IgD-negative memory B cell (primary cell): ENCODE measurements at regions not wholly inside any gene's neighbourhood (a gene's known extent, or its start where the extent isn't known, plus 50 kb on each side); places are given as distances from the start of the nearest gene placed in this dataset.
A peak's percentile ranks its signal among the peaks of the same experiment; 100 is the strongest.

Experiments
- H3K27ac Mint-ChIP-seq, 3 donors: one replicate each; pipeline ENCODE4 v1.8.0; 2020 to 2022; ENCODE audit warnings: mild to moderate bottlenecking in 3 of 3, mixed read lengths in 3 of 3, moderate library complexity in 1 of 3
- H3K27me3 Mint-ChIP-seq: one replicate; pipeline ENCODE4 v1.8.0; 2021; ENCODE audit warnings: mixed read lengths
- H3K36me3 Mint-ChIP-seq: one replicate; pipeline ENCODE4 v1.8.0; 2020; ENCODE audit warnings: mild to moderate bottlenecking, mixed read lengths
- H3K4me1 Mint-ChIP-seq, 3 donors: one replicate each; pipeline ENCODE4 v1.8.0; 2020 to 2022; ENCODE audit warnings: mixed read lengths in 3 of 3, mild to moderate bottlenecking in 1 of 3
- H3K4me3 Mint-ChIP-seq, 4 donors: one replicate each; pipeline ENCODE4 v1.8.0; 2020 to 2022; ENCODE audit warnings: mild to moderate bottlenecking in 4 of 4, mixed read lengths in 4 of 4, moderate library complexity in 3 of 4
- H3K9me3 Mint-ChIP-seq, 3 donors: one replicate each; pipeline ENCODE4 v1.8.0; 2020 to 2021; ENCODE audit warnings: mixed read lengths in 3 of 3, mild to moderate bottlenecking in 1 of 3

- H3K9me3 Mint-ChIP-seq, result no peaks in the 10 kb centered on the region
Measured at GRCh38 chr11:71078482-71078881, 173.9 kb downstream of the SHANK2 start.

GRCh38 chr11:71076525-71077304, 175.7 kb downstream of the SHANK2 start:
- Mint-ChIP-seq H3K4me3 (no peak overlapping the region), H3K36me3 (no peaks in the 10 kb centered on the region), H3K27ac (no peak overlapping the region), H3K27me3 (peaks cover 6% of the 10 kb centered on the region), H3K9me3 (no peaks in the 10 kb centered on the region), H3K4me1 (no peaks in the 10 kb centered on the region)

More at GRCh38 chr11:71078482-71078881, 173.9 kb downstream of the SHANK2 start:
- Mint-ChIP-seq H3K4me3 (peak overlapping the region in 1 of 4 donors; percentile 55), H3K27me3 (peaks cover 6% of the 10 kb centered on the region), H3K36me3 (no peaks in the 10 kb centered on the region), H3K27ac (peak overlapping the region in 1 of 3 donors; percentile 47), H3K4me1 (no peaks in the 10 kb centered on the region)

GRCh38 chr11:71075871-71076420, 176.4 kb downstream of the SHANK2 start:
- Mint-ChIP-seq H3K4me1 (no peaks in the 10 kb centered on the region), H3K27ac (no peak overlapping the region), H3K36me3 (no peaks in the 10 kb centered on the region), H3K4me3 (no peak overlapping the region), H3K27me3 (peaks cover 6% of the 10 kb centered on the region), H3K9me3 (no peaks in the 10 kb centered on the region)

GRCh38 chr11:71075116-71075720, 177.2 kb downstream of the SHANK2 start:
- peaks cover 6% of the 10 kb centered on the region for H3K27me3 Mint-ChIP-seq
- no peak overlapping the region for H3K4me3 Mint-ChIP-seq
- no peaks in the 10 kb centered on the region for H3K36me3 Mint-ChIP-seq
- H3K27ac Mint-ChIP-seq, result no peak overlapping the region
- no peaks in the 10 kb centered on the region for H3K9me3 Mint-ChIP-seq
- no peaks in the 10 kb centered on the region for H3K4me1 Mint-ChIP-seq

GRCh38 chr11:71071736-71072509, 180.5 kb downstream of the SHANK2 start:
- Mint-ChIP-seq H3K27ac (no peak overlapping the region), H3K36me3 (no peaks in the 10 kb centered on the region), H3K27me3 (peaks cover 6% of the 10 kb centered on the region)

GRCh38 chr11:71070490-71071453, 181.6 kb downstream of the SHANK2 start:
- H3K27me3 Mint-ChIP-seq, result peaks cover 5% of the 10 kb centered on the region
- no peak overlapping the region for H3K27ac Mint-ChIP-seq
- H3K9me3 Mint-ChIP-seq, result no peaks in the 10 kb centered on the region
- no peaks in the 10 kb centered on the region for H3K36me3 Mint-ChIP-seq
- H3K4me3 Mint-ChIP-seq, result no peak overlapping the region
- peaks cover 0 to 2% (median 0%) of the 10 kb centered on the region in 3 donors for H3K4me1 Mint-ChIP-seq

More at GRCh38 chr11:71071736-71072509, 180.5 kb downstream of the SHANK2 start:
- Mint-ChIP-seq H3K9me3 (no peaks in the 10 kb centered on the region), H3K4me3 (no peak overlapping the region), H3K4me1 (no peaks in the 10 kb centered on the region)

GRCh38 chr11:71068963-71069362, 183.4 kb downstream of the SHANK2 start:
- peaks cover 5% of the 10 kb centered on the region for H3K27me3 Mint-ChIP-seq
- no peak overlapping the region for H3K27ac Mint-ChIP-seq
- H3K36me3 Mint-ChIP-seq, result no peaks in the 10 kb centered on the region
- H3K4me1 Mint-ChIP-seq, result peaks cover 0 to 2% (median 1%) of the 10 kb centered on the region in 3 donors
- H3K9me3 Mint-ChIP-seq, result no peaks in the 10 kb centered on the region
- H3K4me3 Mint-ChIP-seq, result no peak overlapping the region

DNA sequence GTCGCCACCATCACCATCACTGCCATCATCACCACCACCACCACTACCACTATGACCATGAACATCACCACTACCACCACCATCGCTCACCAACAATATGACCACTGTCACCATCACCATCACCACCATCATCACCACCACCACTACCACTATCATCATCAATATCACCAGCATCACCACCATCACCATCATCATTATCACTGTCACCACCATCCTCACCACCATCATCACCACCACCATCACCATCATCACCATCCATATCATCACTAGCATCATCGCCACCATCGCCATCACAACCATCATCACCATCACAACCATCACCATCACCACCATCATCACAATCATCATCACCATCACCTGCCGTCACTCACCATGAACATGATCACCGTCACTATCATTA, 184.6 kb downstream of the SHANK2 start:
- Mint-ChIP-seq H3K4me1 (peaks cover 0 to 2% (median 1%) of the 10 kb centered on the region in 3 donors), H3K27ac (no peak overlapping the region), H3K36me3 (no peaks in the 10 kb centered on the region), H3K9me3 (no peaks in the 10 kb centered on the region), H3K4me3 (no peak overlapping the region), H3K27me3 (peaks cover 10% of the 10 kb centered on the region)

DNA sequence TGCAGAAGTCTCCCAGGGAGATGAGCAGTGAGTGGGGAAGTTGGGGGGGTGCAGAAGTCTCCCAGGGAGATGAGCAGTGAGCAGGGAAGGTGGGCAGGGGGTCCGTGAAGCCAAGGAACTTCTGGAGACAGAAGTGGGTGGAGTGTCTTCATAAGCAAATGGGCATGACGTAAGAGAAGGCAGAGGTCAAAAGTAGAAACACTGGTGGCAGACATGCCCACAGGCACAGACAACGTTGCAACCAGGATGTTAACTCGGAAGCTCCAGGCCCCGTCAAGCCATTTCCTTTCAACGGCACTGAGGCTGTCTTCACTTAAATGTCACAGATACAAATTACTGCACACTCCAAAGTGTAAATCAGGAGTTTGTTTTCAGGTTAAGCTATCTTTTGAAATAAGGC, 186.1 kb downstream of the SHANK2 start:
- Mint-ChIP-seq H3K36me3 (no peaks in the 10 kb centered on the region), H3K9me3 (no peaks in the 10 kb centered on the region), H3K4me3 (no peak overlapping the region), H3K27ac (peak overlapping the region in 1 of 3 donors; percentile 23), H3K27me3 (peaks cover 14% of the 10 kb centered on the region), H3K4me1 (peaks cover 0 to 2% (median 1%) of the 10 kb centered on the region in 3 donors)

- H3K4me3 Mint-ChIP-seq, result no peak overlapping the region
- peaks cover 0 to 2% (median 1%) of the 10 kb centered on the region in 3 donors for H3K4me1 Mint-ChIP-seq
- H3K36me3 Mint-ChIP-seq, result no peaks in the 10 kb centered on the region
- H3K27me3 Mint-ChIP-seq, result peaks cover 14% of the 10 kb centered on the region
- H3K9me3 Mint-ChIP-seq, result no peaks in the 10 kb centered on the region
- no peak overlapping the region for H3K27ac Mint-ChIP-seq
Measured at GRCh38 chr11:71065841-71066240, 186.5 kb downstream of the SHANK2 start.

GRCh38 chr11:71064702-71065515, 187.5 kb downstream of the SHANK2 start:
- Mint-ChIP-seq H3K9me3 (no peaks in the 10 kb centered on the region), H3K27me3 (peaks cover 14% of the 10 kb centered on the region), H3K36me3 (no peaks in the 10 kb centered on the region), H3K4me3 (no peak overlapping the region), H3K4me1 (peaks cover 0 to 2% (median 1%) of the 10 kb centered on the region in 3 donors), H3K27ac (no peak overlapping the region)

DNA sequence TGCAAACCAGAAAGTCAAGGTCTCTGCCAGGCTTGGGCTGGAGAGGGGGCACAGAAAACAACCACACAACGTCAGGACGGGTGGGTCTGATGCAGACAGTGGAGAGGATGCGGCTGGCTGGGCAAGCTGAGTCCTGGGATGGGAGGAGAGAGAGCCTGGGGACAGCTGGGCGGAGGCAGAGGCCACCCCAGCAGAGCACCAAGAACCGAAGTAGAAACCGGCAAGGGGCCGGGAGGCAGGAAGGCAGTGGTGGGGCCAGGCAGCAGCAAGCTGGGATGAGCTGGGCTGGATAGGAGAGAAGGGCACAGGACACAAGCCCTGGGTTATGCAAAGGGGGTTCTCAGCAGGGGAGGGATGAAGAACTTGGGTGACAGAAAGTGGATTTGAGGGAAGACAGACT, 188.2 kb downstream of the SHANK2 start:
- Mint-ChIP-seq H3K36me3 (no peaks in the 10 kb centered on the region), H3K27ac (no peak overlapping the region), H3K27me3 (peaks cover 15% of the 10 kb centered on the region), H3K9me3 (peaks cover 0 to 1% (median 0%) of the 10 kb centered on the region in 3 donors), H3K4me1 (peaks cover 0 to 2% (median 1%) of the 10 kb centered on the region in 3 donors), H3K4me3 (no peak overlapping the region)

GRCh38 chr11:71063129-71063528, 189.2 kb downstream of the SHANK2 start:
- H3K4me3 Mint-ChIP-seq, result no peak overlapping the region
- no peak overlapping the region for H3K27ac Mint-ChIP-seq
- no peaks in the 10 kb centered on the region for H3K36me3 Mint-ChIP-seq
- peaks cover 0 to 2% (median 0%) of the 10 kb centered on the region in 3 donors for H3K9me3 Mint-ChIP-seq
- peaks cover 0 to 2% (median 1%) of the 10 kb centered on the region in 3 donors for H3K4me1 Mint-ChIP-seq
- peaks cover 16% of the 10 kb centered on the region for H3K27me3 Mint-ChIP-seq
